IMR-90 (cell line): ENCODE measurements at regions not wholly inside any gene's neighbourhood (a gene's known extent, or its start where the extent isn't known, plus 50 kb on each side); places are given as distances from the start of the nearest gene placed in this dataset.

Experiments
- ATAC-seq: fragments of 200-7000 bp; cut with Tn5 transposase; 2 replicates; pipeline ENCODE4 v1.9.1; 2020; ENCODE audit warnings: low read depth, mild to moderate bottlenecking, moderate library complexity
- BruUV-seq: library from RNA; stranded (reverse); fragments of 400-500 nt; replicated peaks from 2 replicates; lab custom pipeline; 2021; lab: Mats Ljungman, UMichigan
- CTCF ChIA-PET: fragments of 300-600 bp; formaldehyde crosslinking; extraction: SDS; loops from one replicate; lab custom pipeline; 2021; ENCODE audit warnings: antibody characterized with exemption; lab: Yijun Ruan, JAX
- POLR2A ChIA-PET: fragments of 300-600 bp; sonication (Branson Sonifier 250); formaldehyde crosslinking; loops from one replicate; lab custom pipeline; 2022; ENCODE audit warnings: antibody characterized with exemption; ENCODE audit not compliant: unreplicated experiment; lab: Charles Lee
- DNase-seq: peaks from one replicate; pipeline ENCODE4 v3.0.0; 2013
- H2AFZ ChIP-seq: replicated peaks from 2 replicates; pipeline ENCODE3; 2013; ENCODE audit warnings: low read length, mild to moderate bottlenecking; ENCODE audit not compliant: poor library complexity
- H2AK5ac ChIP-seq: 2 replicates; pipeline ENCODE4 v1.6.1; 2013; ENCODE audit warnings: low read depth, low read length, inconsistent platforms
- H2AK9ac ChIP-seq: replicated peaks from 2 replicates; pipeline ENCODE3; 2013; ENCODE audit warnings: mild to moderate bottlenecking, low read depth, low read length, moderate library complexity; ENCODE audit not compliant: poor library complexity
- H2BK120ac ChIP-seq: 2 replicates; pipeline ENCODE4 v1.6.1; 2013; ENCODE audit warnings: low read depth, low read length, inconsistent platforms
- H2BK15ac ChIP-seq: 3 replicates; pipeline ENCODE4 v1.6.1; 2013; ENCODE audit warnings: low read depth, low read length, inconsistent platforms
- H2BK20ac ChIP-seq: 2 replicates; pipeline ENCODE4 v1.6.1; 2013; ENCODE audit warnings: low read depth, mild to moderate bottlenecking, inconsistent platforms, low read length, moderate library complexity
- H2BK5ac ChIP-seq: 2 replicates; pipeline ENCODE4 v1.6.1; 2013; ENCODE audit warnings: mild to moderate bottlenecking, low read depth, low read length, inconsistent platforms; ENCODE audit not compliant: poor library complexity, severe bottlenecking
- H3K14ac ChIP-seq: replicated peaks from 2 replicates; pipeline ENCODE4 v1.6.1; 2013; ENCODE audit warnings: low read depth, low read length, inconsistent platforms
- H3K18ac ChIP-seq: 2 replicates; pipeline ENCODE4 v1.6.1; 2013; ENCODE audit warnings: low read depth, low read length, control low read depth
- H3K23ac ChIP-seq: 2 replicates; pipeline ENCODE4 v1.6.1; 2013; ENCODE audit warnings: low read depth, low read length, inconsistent platforms
- H3K27ac ChIP-seq: 2 replicates; pipeline ENCODE4 v1.5.1; 2013; ENCODE audit warnings: mild to moderate bottlenecking, control low read depth, low read length; ENCODE audit not compliant: insufficient read depth
- H3K27me3 ChIP-seq: 2 replicates; pipeline ENCODE4 v1.6.1; 2013; ENCODE audit warnings: low read length; ENCODE audit not compliant: control insufficient read depth, insufficient read depth
- H3K36me3 ChIP-seq: 2 replicates; pipeline ENCODE4 v1.6.1; 2013; ENCODE audit warnings: low read length, mixed read lengths; ENCODE audit not compliant: control insufficient read depth, insufficient read depth
- H3K4ac ChIP-seq: 2 replicates; pipeline ENCODE4 v1.6.1; 2013; ENCODE audit warnings: low read depth, low read length, inconsistent platforms
- H3K4me1 ChIP-seq: 2 replicates; pipeline ENCODE4 v1.6.1; 2013; ENCODE audit warnings: low read length, mixed read lengths; ENCODE audit not compliant: control insufficient read depth, insufficient read depth
- H3K4me2 ChIP-seq: 2 replicates; pipeline ENCODE4 v1.6.1; 2013; ENCODE audit warnings: low read depth, mild to moderate bottlenecking, control low read depth, low read length, moderate library complexity
- H3K4me3 ChIP-seq: 2 replicates; pipeline ENCODE4 v1.5.1; 2013; ENCODE audit warnings: low read depth, mild to moderate bottlenecking, control low read depth, low read length, moderate library complexity; ENCODE audit not compliant: insufficient read depth
- H3K56ac ChIP-seq: 2 replicates; pipeline ENCODE4 v1.6.1; 2013; ENCODE audit warnings: low read length, inconsistent platforms; ENCODE audit not compliant: insufficient read depth; ENCODE audit errors: extremely low read depth
- H3K79me1 ChIP-seq, 2 experiments: 2 replicates each; pipeline ENCODE4 v1.6.1; 2013; ENCODE audit warnings: low read length in 2 of 2, inconsistent platforms in 1 of 2, low read depth in 1 of 2
- H3K9ac ChIP-seq: 2 replicates; pipeline ENCODE4 v1.6.1; 2013; ENCODE audit warnings: low read depth, low read length, control low read depth
- H3K9me1 ChIP-seq: 2 replicates; pipeline ENCODE4 v1.6.1; 2013; ENCODE audit warnings: low read length, inconsistent platforms; ENCODE audit not compliant: insufficient read depth
- H3K9me3 ChIP-seq: 2 replicates; pipeline ENCODE4 v1.6.1; 2013; ENCODE audit warnings: low read length; ENCODE audit not compliant: control insufficient read depth, insufficient read depth
- H4K20me1 ChIP-seq: 2 replicates; pipeline ENCODE4 v1.6.1; 2013; ENCODE audit warnings: low read length, inconsistent platforms; ENCODE audit not compliant: insufficient read depth
- H4K5ac ChIP-seq: 2 replicates; pipeline ENCODE4 v1.6.1; 2013; ENCODE audit warnings: mild to moderate bottlenecking, low read depth, low read length, control low read depth
- H4K8ac ChIP-seq, 2 experiments: 2 replicates each; pipeline ENCODE4 v1.6.1; 2013; ENCODE audit warnings: low read depth in 2 of 2, low read length in 2 of 2, control low read depth in 1 of 2, inconsistent platforms in 1 of 2
- H4K91ac ChIP-seq: 2 replicates; pipeline ENCODE4 v1.6.1; 2013; ENCODE audit warnings: low read depth, low read length, inconsistent platforms; ENCODE audit not compliant: insufficient read depth
- CEBPB ChIP-seq: IDR thresholded peaks from 2 replicates; pipeline ENCODE4 v1.6.1; 2012; ENCODE audit warnings: low read depth, low read length, improper control_type of control experiment
- CHD1 ChIP-seq: IDR thresholded peaks from 2 replicates; pipeline ENCODE4 v1.6.1; 2012; ENCODE audit warnings: low read depth, low read length, improper control_type of control experiment
- CTCF ChIP-seq: conservative IDR thresholded peaks from 2 replicates; pipeline ENCODE4 v1.5.1; 2012; ENCODE audit warnings: mild to moderate bottlenecking, low read depth, low read length, improper control_type of control experiment
- FOS ChIP-seq: fragments of 150-350 bp; IDR thresholded peaks from 2 replicates; pipeline ENCODE4 v1.6.1; 2016; ENCODE audit warnings: low read depth, low read length
- MAFK ChIP-seq: IDR thresholded peaks from 2 replicates; pipeline ENCODE4 v1.6.1; 2012; ENCODE audit warnings: low read depth, low read length, improper control_type of control experiment
- MAZ ChIP-seq: IDR thresholded peaks from 2 replicates; pipeline ENCODE4 v1.6.1; 2012; ENCODE audit warnings: low read depth, mild to moderate bottlenecking, low read length, improper control_type of control experiment, moderate library complexity, borderline replicate concordance
- MXI1 ChIP-seq: IDR thresholded peaks from 2 replicates; pipeline ENCODE4 v1.6.1; 2012; ENCODE audit warnings: low read depth, mild to moderate bottlenecking, low read length, moderate library complexity, borderline replicate concordance
- NFE2L2 ChIP-seq: fragments of 150-350 bp; IDR thresholded peaks from 2 replicates; pipeline ENCODE4 v1.6.1; 2016; ENCODE audit warnings: low read depth, mild to moderate bottlenecking, low read length
- POLR2A ChIP-seq: IDR thresholded peaks from 2 replicates; pipeline ENCODE4 v1.6.1; 2012; ENCODE audit warnings: mild to moderate bottlenecking, low read depth, low read length
- RAD21 ChIP-seq: IDR thresholded peaks from 2 replicates; pipeline ENCODE4 v1.6.1; 2012; ENCODE audit warnings: low read length, improper control_type of control experiment
- RCOR1 ChIP-seq: IDR thresholded peaks from 2 replicates; pipeline ENCODE4 v1.6.1; 2012; ENCODE audit warnings: mild to moderate bottlenecking, low read length, improper control_type of control experiment; ENCODE audit not compliant: insufficient replicate concordance
- RFX5 ChIP-seq: IDR thresholded peaks from 2 replicates; pipeline ENCODE4 v1.8.0; 2012; ENCODE audit warnings: low read depth, mild to moderate bottlenecking, low read length, moderate library complexity
- SMC3 ChIP-seq: fragments of 150-350 bp; IDR thresholded peaks from 2 replicates; pipeline ENCODE4 v1.6.1; 2016; ENCODE audit warnings: low read depth, mild to moderate bottlenecking, antibody characterized with exemption, low read length, moderate library complexity
- WGBS, 2 experiments: methylation state at CpG; one replicate each; pipeline versions ENCODE4 v1.1.5 to v1.1.7; 2013; ENCODE audit warnings: missing lambda C conversion rate in 2 of 2; ENCODE audit not compliant: insufficient read length in 1 of 2; ENCODE audit errors: extremely low coverage in 2 of 2; 5-methylcytosine and 5-hydroxymethylcytosine counted together
- dilution Hi-C: fragments of 300-500 bp; cut with HindIII; formaldehyde crosslinking; loops from one replicate; pipeline ENCODE4 v1.14.3; 2018; ENCODE audit warnings: low sequenced_read_pairs; ENCODE audit not compliant: unreplicated experiment
- in situ Hi-C: fragments of 300-500 bp; cut with MboI; formaldehyde crosslinking; loops from 3 replicates; pipeline ENCODE4 v1.14.3; 2019; ENCODE audit warnings: low sequenced_read_pairs, inconsistent platforms, mixed read lengths
- intact Hi-C: fragments of 100-400 bp; cut with micrococcal nuclease; formaldehyde crosslinking; loops from 2 replicates; pipeline ENCODE4 v1.10.0; 2022

GRCh38 chr9:115461280-115461679, 343.3 kb upstream of the TNC start:
- Histone ChIP-seq H3K4me1 (no peaks in the 10 kb centered on the region), H2BK15ac (no peak overlapping the region), H3K14ac (no peak overlapping the region), H4K91ac (no peak overlapping the region), H3K9me3 (no peaks in the 10 kb centered on the region), H4K5ac (no peak overlapping the region), H2AK5ac (no peak overlapping the region), H3K36me3 (no peaks in the 10 kb centered on the region), H2AK9ac (no peak overlapping the region), H3K27me3 (no peaks in the 10 kb centered on the region; the same call in 1 of the 2 replicates), H4K8ac (no peak overlapping the region), H3K9ac (no peak overlapping the region), H3K79me1 (no peaks in the 10 kb centered on the region), H3K4me2 (no peak overlapping the region), H3K18ac (no peak overlapping the region), H4K20me1 (no peaks in the 10 kb centered on the region), H2BK120ac (no peak overlapping the region), H2BK20ac (no peak overlapping the region), H3K27ac (no peak overlapping the region), H3K9me1 (no peaks in the 10 kb centered on the region), H3K56ac (no peak overlapping the region), H2AFZ (no peak overlapping the region), H3K4me3 (no peak overlapping the region), H2BK5ac (no peak overlapping the region), H3K4ac (no peak overlapping the region), H3K23ac (no peak overlapping the region)
- in situ Hi-C loops = no loop called here
- dilution Hi-C loops = no loop called here
- ATAC-seq (no peak), DNase-seq (no peak)
- no CpG with 5 or more reads among the region's 3 CpGs for WGBS, 2 experiments
- TF ChIP-seq FOS (no peak), RFX5 (no peak), MXI1 (no peak), SMC3 (no peak), CEBPB (no peak), RCOR1 (no peak), MAFK (no peak), RAD21 (no peak), CHD1 (no peak), CTCF (no peak), POLR2A (no peak), NFE2L2 (no peak), MAZ (no peak)
- BruUV-seq = no TSS peak
- POLR2A ChIA-PET = no interaction called here
- intact Hi-C loops = no loop called here
- CTCF ChIA-PET = no interaction called here
